Duodenal mucosa (tissue), 2 donors: ENCODE measurements at regions not wholly inside any gene's neighbourhood (a gene's known extent, or its start where the extent isn't known, plus 50 kb on each side); places are given as distances from the start of the nearest gene placed in this dataset.

ENCODE experiments used
- H3K27ac ChIP-seq: one replicate; pipeline ENCODE4 v1.7.0; 2013; ENCODE audit warnings: low read depth, low read length
- H3K27me3 ChIP-seq, 2 donors: one replicate each; pipeline ENCODE4 v1.7.0; 2013; ENCODE audit warnings: low read length in 2 of 2, control low read depth in 1 of 2; ENCODE audit not compliant: insufficient read depth in 2 of 2, control insufficient read depth in 1 of 2
- H3K36me3 ChIP-seq, 2 donors: one replicate each; pipeline ENCODE4 v1.7.0; 2013; ENCODE audit warnings: low read length in 2 of 2, control low read depth in 1 of 2; ENCODE audit not compliant: insufficient read depth in 2 of 2, control insufficient read depth in 1 of 2
- H3K4me1 ChIP-seq, 2 donors: one replicate each; pipeline ENCODE4 v1.7.0; 2013; ENCODE audit warnings: low read length in 2 of 2, control low read depth in 1 of 2; ENCODE audit not compliant: insufficient read depth in 2 of 2, control insufficient read depth in 1 of 2
- H3K4me3 ChIP-seq, 2 donors: one replicate each; pipeline ENCODE4 v1.7.0; 2013; ENCODE audit warnings: low read length in 2 of 2, low read depth in 1 of 2
- H3K9ac ChIP-seq, 2 donors: one replicate each; pipeline ENCODE4 v1.7.0; 2013; ENCODE audit warnings: low read length in 2 of 2, low read depth in 1 of 2
- H3K9me3 ChIP-seq, 2 donors: one replicate each; pipeline ENCODE4 v1.7.0; 2013; ENCODE audit warnings: low read length in 2 of 2, control low read depth in 1 of 2; ENCODE audit not compliant: control insufficient read depth in 1 of 2

DNA sequence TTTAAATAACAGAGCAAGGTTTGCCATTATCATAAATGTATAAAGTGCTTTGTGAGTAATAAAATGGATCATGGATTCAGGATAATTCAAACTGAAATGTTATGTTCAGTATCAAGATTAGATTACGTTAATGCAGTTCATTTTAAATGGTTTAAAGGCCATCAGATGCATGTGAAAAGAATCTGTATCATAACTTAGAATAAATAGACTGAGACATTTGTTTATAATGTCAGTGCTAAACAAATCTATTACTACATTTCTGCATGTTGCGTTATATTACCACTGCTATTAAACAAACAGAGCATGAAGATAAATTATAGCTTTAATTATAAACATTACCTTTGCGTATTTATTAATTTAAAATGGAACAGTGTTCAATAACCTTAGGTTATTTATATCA, 160.2 kb downstream of the TOX3 start:
- no peaks in the 10 kb centered on the region for H3K27me3 ChIP-seq
- no peaks in the 10 kb centered on the region for H3K36me3 ChIP-seq
- no peak overlapping the region for H3K4me3 ChIP-seq
- H3K27ac ChIP-seq, result no peak overlapping the region
- H3K4me1 ChIP-seq, result peaks cover 7 to 12% of the 10 kb centered on the region in 2 donors
- H3K9ac ChIP-seq, result no peak overlapping the region
- H3K9me3 ChIP-seq, result no peaks in the 10 kb centered on the region

- Histone ChIP-seq H3K9me3 (no peaks in the 10 kb centered on the region), H3K27ac (no peak overlapping the region), H3K4me3 (no peak overlapping the region), H3K4me1 (peaks cover 7 to 12% of the 10 kb centered on the region in 2 donors), H3K36me3 (no peaks in the 10 kb centered on the region), H3K27me3 (no peaks in the 10 kb centered on the region), H3K9ac (no peak overlapping the region)
Measured at GRCh38 chr16:52384378-52384777, 162.6 kb downstream of the TOX3 start.

DNA sequence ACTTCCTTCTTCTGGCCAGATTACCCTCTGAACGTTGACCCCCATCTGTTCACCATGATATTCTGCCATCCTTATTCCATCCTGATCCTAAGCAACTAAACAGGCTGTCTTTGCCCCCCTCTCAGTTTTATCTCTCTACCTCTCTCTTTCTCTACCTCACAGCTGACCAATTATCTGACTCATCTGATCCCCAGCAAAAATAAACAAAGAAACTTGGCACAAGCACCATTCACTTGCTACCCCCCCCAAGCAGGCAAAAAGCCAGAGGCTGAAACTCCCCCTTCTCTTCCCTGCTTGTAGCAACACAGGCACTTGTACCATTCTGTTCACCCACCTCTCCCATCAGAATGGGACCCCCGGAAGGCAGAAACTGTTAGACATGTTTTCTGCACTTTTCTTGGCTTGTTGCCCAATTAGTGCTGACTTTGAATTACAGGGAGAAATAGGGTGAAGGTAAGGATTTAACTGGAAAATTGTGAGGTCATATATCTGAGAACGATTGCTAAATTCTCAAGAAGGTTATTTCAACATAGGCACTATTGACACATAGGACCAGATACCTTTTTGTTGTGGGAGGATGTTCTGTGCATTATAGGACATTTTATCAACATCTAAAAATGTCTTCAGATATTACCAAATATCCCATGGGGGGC, 163.2 kb downstream of the TOX3 start:
- no peak overlapping the region for H3K4me3 ChIP-seq

GRCh38 chr16:52383119-52383518, 163.8 kb downstream of the TOX3 start:
- H3K4me1 ChIP-seq, result peaks cover 7 to 12% of the 10 kb centered on the region in 2 donors
- no peak overlapping the region for H3K4me3 ChIP-seq
- H3K9ac ChIP-seq, result no peak overlapping the region
- H3K27ac ChIP-seq, result no peak overlapping the region
- no peaks in the 10 kb centered on the region for H3K36me3 ChIP-seq
- no peaks in the 10 kb centered on the region for H3K9me3 ChIP-seq
- H3K27me3 ChIP-seq, result no peaks in the 10 kb centered on the region

More for the DNA sequence above, 163.2 kb downstream of the TOX3 start:
- Histone ChIP-seq H3K27me3 (no peaks in the 10 kb centered on the region), H3K36me3 (no peaks in the 10 kb centered on the region), H3K9ac (no peak overlapping the region), H3K9me3 (no peaks in the 10 kb centered on the region), H3K27ac (no peak overlapping the region), H3K4me1 (peaks cover 7 to 12% of the 10 kb centered on the region in 2 donors)

GRCh38 chr16:52379551-52379950, 167.4 kb downstream of the TOX3 start:
- H3K4me1 ChIP-seq, result peaks cover 7 to 12% of the 10 kb centered on the region in 2 donors
- H3K9me3 ChIP-seq, result no peaks in the 10 kb centered on the region
- H3K36me3 ChIP-seq, result no peaks in the 10 kb centered on the region
- no peak overlapping the region for H3K9ac ChIP-seq
- H3K4me3 ChIP-seq, result no peak overlapping the region
- H3K27ac ChIP-seq, result no peak overlapping the region
- no peaks in the 10 kb centered on the region for H3K27me3 ChIP-seq

DNA sequence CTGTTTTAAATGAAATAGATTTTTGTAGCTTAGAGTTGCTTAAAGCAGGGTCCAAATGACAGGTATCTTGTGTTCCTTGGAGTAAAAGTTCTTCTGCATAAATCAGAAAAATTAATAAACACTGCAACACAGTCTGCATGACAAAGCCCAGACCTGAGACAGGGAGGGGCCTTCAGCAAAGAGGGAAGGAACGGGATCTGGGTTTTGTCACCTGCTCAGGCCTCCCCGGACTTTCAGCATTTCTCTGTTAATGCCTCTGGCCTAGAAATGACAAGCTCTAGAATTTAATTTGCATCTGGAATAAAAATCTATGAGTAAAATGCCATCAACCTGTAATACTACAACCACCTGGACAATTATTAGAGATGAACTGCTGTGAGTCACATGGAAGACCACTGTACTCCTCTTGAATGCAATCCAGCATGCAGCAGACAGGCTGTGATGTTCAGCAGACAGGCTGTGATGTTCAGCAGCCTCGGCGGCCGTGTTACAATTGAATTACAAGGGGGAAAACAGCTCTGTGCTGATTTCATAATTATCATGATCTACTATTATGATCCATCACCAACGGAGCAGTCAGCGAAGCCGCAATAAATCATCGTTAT, 170.2 kb downstream of the TOX3 start:
- Histone ChIP-seq H3K4me3 (no peak overlapping the region), H3K36me3 (no peaks in the 10 kb centered on the region), H3K9me3 (no peaks in the 10 kb centered on the region), H3K4me1 (peaks cover 3 to 6% of the 10 kb centered on the region in 2 donors), H3K27me3 (no peaks in the 10 kb centered on the region), H3K27ac (no peak overlapping the region), H3K9ac (no peak overlapping the region)

- H3K36me3 ChIP-seq, result no peaks in the 10 kb centered on the region
- H3K9ac ChIP-seq, result no peak overlapping the region
- H3K27ac ChIP-seq, result no peak overlapping the region
Measured at GRCh38 chr16:52372313-52372712, 174.6 kb downstream of the TOX3 start.

GRCh38 chr16:52368859-52369258, 178.1 kb downstream of the TOX3 start:
- Histone ChIP-seq H3K9ac (no peak overlapping the region), H3K4me3 (no peak overlapping the region), H3K27ac (no peak overlapping the region), H3K4me1 (peaks cover 3 to 11% of the 10 kb centered on the region in 2 donors), H3K9me3 (no peaks in the 10 kb centered on the region), H3K36me3 (no peaks in the 10 kb centered on the region), H3K27me3 (no peaks in the 10 kb centered on the region)

More at GRCh38 chr16:52372313-52372712, 174.6 kb downstream of the TOX3 start:
- Histone ChIP-seq H3K9me3 (no peaks in the 10 kb centered on the region), H3K4me1 (peaks cover 3 to 11% of the 10 kb centered on the region in 2 donors), H3K27me3 (no peaks in the 10 kb centered on the region), H3K4me3 (no peak overlapping the region)

DNA sequence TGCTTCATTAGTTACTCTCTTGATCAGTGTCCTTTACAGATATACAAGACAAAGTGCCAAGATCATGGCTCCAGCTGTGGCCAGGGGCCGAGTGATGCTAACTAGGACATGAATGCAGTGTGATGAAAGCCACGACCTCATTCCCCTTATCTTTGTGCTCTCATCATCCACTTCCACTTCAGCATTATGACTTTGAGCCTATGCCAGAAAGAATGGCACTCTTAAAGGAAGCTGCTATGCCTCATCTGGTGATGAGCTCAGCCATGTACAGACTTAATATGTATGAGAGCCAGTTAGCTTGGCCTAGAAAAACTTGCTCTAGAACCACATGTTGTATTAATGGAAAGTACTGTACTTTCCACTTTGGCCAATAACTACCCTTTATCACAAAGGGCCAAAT, 179.1 kb downstream of the TOX3 start:
- H3K27me3 ChIP-seq, result no peaks in the 10 kb centered on the region
- no peaks in the 10 kb centered on the region for H3K36me3 ChIP-seq
- no peak overlapping the region for H3K9ac ChIP-seq
- no peak overlapping the region for H3K4me3 ChIP-seq
- H3K4me1 ChIP-seq, result peaks cover 3 to 11% of the 10 kb centered on the region in 2 donors
- no peak overlapping the region for H3K27ac ChIP-seq
- H3K9me3 ChIP-seq, result no peaks in the 10 kb centered on the region

GRCh38 chr16:52366983-52367382, 180.0 kb downstream of the TOX3 start:
- no peak overlapping the region for H3K9ac ChIP-seq
- H3K36me3 ChIP-seq, result no peaks in the 10 kb centered on the region
- no peaks in the 10 kb centered on the region for H3K27me3 ChIP-seq
- H3K27ac ChIP-seq, result no peak overlapping the region
- H3K4me1 ChIP-seq, result peaks cover 0 to 6% of the 10 kb centered on the region in 2 donors
- H3K9me3 ChIP-seq, result no peaks in the 10 kb centered on the region
- no peak overlapping the region for H3K4me3 ChIP-seq
